ENCODE measurements at regions not wholly inside any gene's neighbourhood (a gene's known extent, or its start where the extent isn't known, plus 50 kb on each side); places are given as distances from the start of the nearest gene placed in this dataset.

- no peak for TF ChIP-seq CTCF (IDR thresholded peaks at IDR 0.05)
- no peak for TF ChIP-seq POLR2A (IDR thresholded peaks at IDR 0.05)
- TF ChIP-seq POLR2AphosphoS5 (IDR thresholded peaks at IDR 0.05): no peak
- no peak for TF ChIP-seq EP300 (IDR thresholded peaks at IDR 0.05)
Observed at GRCh38 chr9:78406933-78407332, 110.0 kb downstream of the PSAT1 start.
